HG02885 (cell line): ENCODE measurements at regions not wholly inside any gene's neighbourhood (a gene's known extent, or its start where the extent isn't known, plus 50 kb on each side); places are given as distances from the start of the nearest gene placed in this dataset.
"Not testable (repeated sequence)": the region's sequence is repeated elsewhere in the genome, so short reads cannot be mapped to it uniquely, and the experiment has no call there.

Experiments
- ATAC-seq: cut with Tn5 transposase; IDR thresholded peaks from one replicate; pipeline ENCODE4 v1.9.1; 2021; ENCODE audit warnings: mild to moderate bottlenecking; ENCODE audit not compliant: unreplicated experiment, poor library complexity

- ATAC-seq = no peak
Measured at GRCh38 chr12:87376722-87377121, 652.5 kb downstream of the C12orf50 start.

- no peak for ATAC-seq
Measured at GRCh38 chr12:87369161-87369560, 660.0 kb downstream of the C12orf50 start.

GRCh38 chr12:87368259-87368658 lies 660.9 kb downstream of the C12orf50 start:
- no peak for ATAC-seq

GRCh38 chr12:87365423-87365822 lies 663.8 kb downstream of the C12orf50 start:
- no peak for ATAC-seq

GRCh38 chr12:87363497-87364084 lies 665.6 kb downstream of the C12orf50 start:
- no peak for ATAC-seq

- no peak for ATAC-seq
Measured at GRCh38 chr12:87349681-87350080, 679.5 kb downstream of the C12orf50 start.

- ATAC-seq = no peak
Measured at GRCh38 chr12:87348071-87348470, 681.1 kb downstream of the C12orf50 start.

GRCh38 chr12:87344699-87345098 lies 684.5 kb downstream of the C12orf50 start:
- ATAC-seq = no peak

GRCh38 chr12:87338681-87339080 lies 690.5 kb downstream of the C12orf50 start:
- no peak for ATAC-seq

GRCh38 chr12:87336814-87337336 lies 692.3 kb downstream of the C12orf50 start:
- ATAC-seq = no peak

GRCh38 chr12:87332987-87333726 lies 696.0 kb downstream of the C12orf50 start:
- no peak for ATAC-seq

GRCh38 chr12:87330071-87330555 lies 699.1 kb downstream of the C12orf50 start:
- ATAC-seq = not testable (repeated sequence)

GRCh38 chr12:87329076-87329863 lies 699.9 kb downstream of the C12orf50 start:
- no peak for ATAC-seq

GRCh38 chr12:87323369-87323768 lies 705.8 kb downstream of the C12orf50 start:
- no peak for ATAC-seq

GRCh38 chr12:87320724-87321123 lies 708.5 kb downstream of the C12orf50 start:
- ATAC-seq = no peak

- no peak for ATAC-seq
Measured at GRCh38 chr12:87317302-87317701, 711.9 kb downstream of the C12orf50 start.

GRCh38 chr12:87311206-87311605 lies 718.0 kb downstream of the C12orf50 start:
- peak; percentile 91 for ATAC-seq

GRCh38 chr12:87310126-87310525 lies 719.1 kb downstream of the C12orf50 start:
- ATAC-seq = no peak

- peak; percentile 68 for ATAC-seq
Measured at GRCh38 chr12:87305481-87305880, 723.7 kb downstream of the C12orf50 start.

- ATAC-seq = no peak
Measured at GRCh38 chr12:87304406-87304805, 724.8 kb downstream of the C12orf50 start.
